GM23338 (cell line): ENCODE measurements at regions not wholly inside any gene's neighbourhood (a gene's known extent, or its start where the extent isn't known, plus 50 kb on each side); places are given as distances from the start of the nearest gene placed in this dataset.

ENCODE experiments used
- CREB1 ChIP-seq: fragments of 250-450 bp; sonication (Bioruptor Pico); IDR thresholded peaks from 2 replicates; pipeline ENCODE4 v1.5.0; 2020; ENCODE audit warnings: low read depth, mild to moderate bottlenecking, moderate library complexity
- EZH2 ChIP-seq: fragments of 200-600 bp; sonication (generic); IDR thresholded peaks from one replicate; pipeline ENCODE4 v1.8.0; 2017; ENCODE audit warnings: antibody characterized with exemption, mild to moderate bottlenecking, low read depth; ENCODE audit not compliant: unreplicated experiment
- EZH2phosphoT487 ChIP-seq: fragments of 200-600 bp; sonication (generic); IDR thresholded peaks from one replicate; pipeline ENCODE4 v1.8.1; 2018; ENCODE audit warnings: antibody characterized with exemption; ENCODE audit not compliant: unreplicated experiment
- JUNB ChIP-seq: IDR thresholded peaks from one replicate; pipeline ENCODE4 v1.6.1; 2016; ENCODE audit warnings: antibody characterized with exemption; ENCODE audit not compliant: unreplicated experiment
- NANOG ChIP-seq: IDR thresholded peaks from 2 replicates; pipeline ENCODE4 v1.6.1; 2016; ENCODE audit warnings: antibody characterized with exemption, borderline replicate concordance
- POLR2AphosphoS5 ChIP-seq: IDR thresholded peaks from 2 replicates; pipeline ENCODE4 v1.6.1; 2016; ENCODE audit warnings: antibody characterized with exemption, low read depth
- STAT1 ChIP-seq: IDR thresholded peaks from one replicate; pipeline ENCODE4 v1.6.1; 2016; ENCODE audit warnings: antibody characterized with exemption; ENCODE audit not compliant: unreplicated experiment
- ZNF114 ChIP-seq: fragments of 250-450 bp; sonication (Bioruptor Pico); IDR thresholded peaks from 2 replicates; pipeline ENCODE4 v1.5.0; 2020; ENCODE audit warnings: mild to moderate bottlenecking, moderate library complexity
- ZNF331 ChIP-seq: fragments of 250-450 bp; sonication (Bioruptor Pico); IDR thresholded peaks from 2 replicates; pipeline ENCODE4 v1.5.0; 2020; ENCODE audit warnings: low read depth, mild to moderate bottlenecking, moderate library complexity
- TF ChIP-seq, protein P1 (sequence below), 2 experiments: fragments of 200-600 bp in 1 of 2; sonication (generic) in 1 of 2; conservative IDR thresholded peaks; 2 replicates each; pipeline versions ENCODE4 v1.5.1 to v1.6.1; 2016 to 2017; ENCODE audit warnings: antibody characterized with exemption in 2 of 2, low read depth in 2 of 2, mild to moderate bottlenecking in 2 of 2, moderate library complexity in 1 of 2
- TF ChIP-seq, protein P2 (sequence below): IDR thresholded peaks from one replicate; pipeline ENCODE4 v1.6.1; 2018; ENCODE audit warnings: antibody characterized with exemption; ENCODE audit not compliant: unreplicated experiment
- TF ChIP-seq, protein P3 (sequence below): IDR thresholded peaks from 2 replicates; pipeline ENCODE4 v1.6.1; 2016; ENCODE audit warnings: antibody characterized with exemption
- TF ChIP-seq, protein P4 (sequence below): fragments of 250-450 bp; sonication (Bioruptor Pico); IDR thresholded peaks from 2 replicates; pipeline ENCODE4 v1.5.0; 2020; ENCODE audit warnings: mild to moderate bottlenecking, moderate library complexity

DNA sequence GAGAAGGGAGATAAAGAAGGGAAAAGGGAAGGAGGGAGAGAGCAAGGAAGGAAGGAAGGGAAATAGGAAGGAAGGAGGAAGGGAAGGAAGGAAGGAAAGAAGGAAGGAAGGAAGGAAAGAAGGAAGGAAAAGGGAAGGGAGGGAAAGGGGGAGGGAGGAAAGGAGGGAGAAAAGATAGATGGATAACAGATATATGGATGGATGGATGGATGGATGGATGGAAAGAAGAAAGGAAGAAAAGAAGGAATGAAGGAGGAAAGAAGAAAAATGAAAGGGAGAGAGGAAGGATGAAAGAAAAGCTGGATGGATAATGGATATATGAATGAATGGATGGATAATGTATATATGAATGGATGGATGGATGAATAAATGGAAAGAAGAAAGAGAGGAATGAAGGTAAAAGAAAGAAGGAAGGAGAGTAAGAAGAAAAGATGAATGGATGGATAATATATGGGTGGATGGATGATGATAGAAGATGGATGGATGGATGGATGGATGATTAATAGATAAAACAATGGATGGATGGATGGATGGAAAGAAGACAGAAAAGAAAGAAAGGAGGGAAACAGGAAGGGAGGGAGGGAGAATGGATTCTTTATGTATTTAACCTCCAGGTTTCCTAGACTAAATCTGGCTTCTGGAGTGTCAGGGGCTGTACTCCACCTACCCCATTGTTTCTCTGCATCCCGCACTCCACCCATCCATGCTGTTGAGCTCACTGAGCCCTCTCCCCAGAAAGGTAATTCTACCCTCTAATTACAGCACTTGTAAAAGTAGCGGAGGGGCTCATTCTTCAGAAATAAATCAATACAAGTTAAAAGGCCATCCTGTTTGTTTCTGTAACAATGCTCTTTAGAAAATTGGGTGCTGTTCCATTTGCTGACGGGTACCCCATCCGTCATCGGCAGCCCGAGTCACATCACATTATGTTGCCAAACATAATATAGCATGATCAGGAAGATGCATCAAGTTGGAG, 506.1 kb downstream of the MIAT start:
- TF ChIP-seq, protein P1, sequence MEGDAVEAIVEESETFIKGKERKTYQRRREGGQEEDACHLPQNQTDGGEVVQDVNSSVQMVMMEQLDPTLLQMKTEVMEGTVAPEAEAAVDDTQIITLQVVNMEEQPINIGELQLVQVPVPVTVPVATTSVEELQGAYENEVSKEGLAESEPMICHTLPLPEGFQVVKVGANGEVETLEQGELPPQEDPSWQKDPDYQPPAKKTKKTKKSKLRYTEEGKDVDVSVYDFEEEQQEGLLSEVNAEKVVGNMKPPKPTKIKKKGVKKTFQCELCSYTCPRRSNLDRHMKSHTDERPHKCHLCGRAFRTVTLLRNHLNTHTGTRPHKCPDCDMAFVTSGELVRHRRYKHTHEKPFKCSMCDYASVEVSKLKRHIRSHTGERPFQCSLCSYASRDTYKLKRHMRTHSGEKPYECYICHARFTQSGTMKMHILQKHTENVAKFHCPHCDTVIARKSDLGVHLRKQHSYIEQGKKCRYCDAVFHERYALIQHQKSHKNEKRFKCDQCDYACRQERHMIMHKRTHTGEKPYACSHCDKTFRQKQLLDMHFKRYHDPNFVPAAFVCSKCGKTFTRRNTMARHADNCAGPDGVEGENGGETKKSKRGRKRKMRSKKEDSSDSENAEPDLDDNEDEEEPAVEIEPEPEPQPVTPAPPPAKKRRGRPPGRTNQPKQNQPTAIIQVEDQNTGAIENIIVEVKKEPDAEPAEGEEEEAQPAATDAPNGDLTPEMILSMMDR (conservative IDR thresholded peaks at IDR 0.05; ENCODE audit: low read depth in 2 of 2), result no peak
- TF ChIP-seq EZH2phosphoT487, result no peak
- TF ChIP-seq POLR2AphosphoS5, result no peak
- TF ChIP-seq EZH2, result no peak
- no peak for TF ChIP-seq CREB1 (CRISPR knock-in tag)
- no peak for TF ChIP-seq JUNB
- no peak for TF ChIP-seq ZNF331 (CRISPR knock-in tag)
- TF ChIP-seq, protein P2, sequence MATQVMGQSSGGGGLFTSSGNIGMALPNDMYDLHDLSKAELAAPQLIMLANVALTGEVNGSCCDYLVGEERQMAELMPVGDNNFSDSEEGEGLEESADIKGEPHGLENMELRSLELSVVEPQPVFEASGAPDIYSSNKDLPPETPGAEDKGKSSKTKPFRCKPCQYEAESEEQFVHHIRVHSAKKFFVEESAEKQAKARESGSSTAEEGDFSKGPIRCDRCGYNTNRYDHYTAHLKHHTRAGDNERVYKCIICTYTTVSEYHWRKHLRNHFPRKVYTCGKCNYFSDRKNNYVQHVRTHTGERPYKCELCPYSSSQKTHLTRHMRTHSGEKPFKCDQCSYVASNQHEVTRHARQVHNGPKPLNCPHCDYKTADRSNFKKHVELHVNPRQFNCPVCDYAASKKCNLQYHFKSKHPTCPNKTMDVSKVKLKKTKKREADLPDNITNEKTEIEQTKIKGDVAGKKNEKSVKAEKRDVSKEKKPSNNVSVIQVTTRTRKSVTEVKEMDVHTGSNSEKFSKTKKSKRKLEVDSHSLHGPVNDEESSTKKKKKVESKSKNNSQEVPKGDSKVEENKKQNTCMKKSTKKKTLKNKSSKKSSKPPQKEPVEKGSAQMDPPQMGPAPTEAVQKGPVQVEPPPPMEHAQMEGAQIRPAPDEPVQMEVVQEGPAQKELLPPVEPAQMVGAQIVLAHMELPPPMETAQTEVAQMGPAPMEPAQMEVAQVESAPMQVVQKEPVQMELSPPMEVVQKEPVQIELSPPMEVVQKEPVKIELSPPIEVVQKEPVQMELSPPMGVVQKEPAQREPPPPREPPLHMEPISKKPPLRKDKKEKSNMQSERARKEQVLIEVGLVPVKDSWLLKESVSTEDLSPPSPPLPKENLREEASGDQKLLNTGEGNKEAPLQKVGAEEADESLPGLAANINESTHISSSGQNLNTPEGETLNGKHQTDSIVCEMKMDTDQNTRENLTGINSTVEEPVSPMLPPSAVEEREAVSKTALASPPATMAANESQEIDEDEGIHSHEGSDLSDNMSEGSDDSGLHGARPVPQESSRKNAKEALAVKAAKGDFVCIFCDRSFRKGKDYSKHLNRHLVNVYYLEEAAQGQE, result no peak
- TF ChIP-seq, protein P3, sequence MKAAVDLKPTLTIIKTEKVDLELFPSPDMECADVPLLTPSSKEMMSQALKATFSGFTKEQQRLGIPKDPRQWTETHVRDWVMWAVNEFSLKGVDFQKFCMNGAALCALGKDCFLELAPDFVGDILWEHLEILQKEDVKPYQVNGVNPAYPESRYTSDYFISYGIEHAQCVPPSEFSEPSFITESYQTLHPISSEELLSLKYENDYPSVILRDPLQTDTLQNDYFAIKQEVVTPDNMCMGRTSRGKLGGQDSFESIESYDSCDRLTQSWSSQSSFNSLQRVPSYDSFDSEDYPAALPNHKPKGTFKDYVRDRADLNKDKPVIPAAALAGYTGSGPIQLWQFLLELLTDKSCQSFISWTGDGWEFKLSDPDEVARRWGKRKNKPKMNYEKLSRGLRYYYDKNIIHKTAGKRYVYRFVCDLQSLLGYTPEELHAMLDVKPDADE, result no peak
- no peak for TF ChIP-seq STAT1
- no peak for TF ChIP-seq ZNF114 (CRISPR knock-in tag)
- TF ChIP-seq NANOG, result no peak
- TF ChIP-seq, protein P4, sequence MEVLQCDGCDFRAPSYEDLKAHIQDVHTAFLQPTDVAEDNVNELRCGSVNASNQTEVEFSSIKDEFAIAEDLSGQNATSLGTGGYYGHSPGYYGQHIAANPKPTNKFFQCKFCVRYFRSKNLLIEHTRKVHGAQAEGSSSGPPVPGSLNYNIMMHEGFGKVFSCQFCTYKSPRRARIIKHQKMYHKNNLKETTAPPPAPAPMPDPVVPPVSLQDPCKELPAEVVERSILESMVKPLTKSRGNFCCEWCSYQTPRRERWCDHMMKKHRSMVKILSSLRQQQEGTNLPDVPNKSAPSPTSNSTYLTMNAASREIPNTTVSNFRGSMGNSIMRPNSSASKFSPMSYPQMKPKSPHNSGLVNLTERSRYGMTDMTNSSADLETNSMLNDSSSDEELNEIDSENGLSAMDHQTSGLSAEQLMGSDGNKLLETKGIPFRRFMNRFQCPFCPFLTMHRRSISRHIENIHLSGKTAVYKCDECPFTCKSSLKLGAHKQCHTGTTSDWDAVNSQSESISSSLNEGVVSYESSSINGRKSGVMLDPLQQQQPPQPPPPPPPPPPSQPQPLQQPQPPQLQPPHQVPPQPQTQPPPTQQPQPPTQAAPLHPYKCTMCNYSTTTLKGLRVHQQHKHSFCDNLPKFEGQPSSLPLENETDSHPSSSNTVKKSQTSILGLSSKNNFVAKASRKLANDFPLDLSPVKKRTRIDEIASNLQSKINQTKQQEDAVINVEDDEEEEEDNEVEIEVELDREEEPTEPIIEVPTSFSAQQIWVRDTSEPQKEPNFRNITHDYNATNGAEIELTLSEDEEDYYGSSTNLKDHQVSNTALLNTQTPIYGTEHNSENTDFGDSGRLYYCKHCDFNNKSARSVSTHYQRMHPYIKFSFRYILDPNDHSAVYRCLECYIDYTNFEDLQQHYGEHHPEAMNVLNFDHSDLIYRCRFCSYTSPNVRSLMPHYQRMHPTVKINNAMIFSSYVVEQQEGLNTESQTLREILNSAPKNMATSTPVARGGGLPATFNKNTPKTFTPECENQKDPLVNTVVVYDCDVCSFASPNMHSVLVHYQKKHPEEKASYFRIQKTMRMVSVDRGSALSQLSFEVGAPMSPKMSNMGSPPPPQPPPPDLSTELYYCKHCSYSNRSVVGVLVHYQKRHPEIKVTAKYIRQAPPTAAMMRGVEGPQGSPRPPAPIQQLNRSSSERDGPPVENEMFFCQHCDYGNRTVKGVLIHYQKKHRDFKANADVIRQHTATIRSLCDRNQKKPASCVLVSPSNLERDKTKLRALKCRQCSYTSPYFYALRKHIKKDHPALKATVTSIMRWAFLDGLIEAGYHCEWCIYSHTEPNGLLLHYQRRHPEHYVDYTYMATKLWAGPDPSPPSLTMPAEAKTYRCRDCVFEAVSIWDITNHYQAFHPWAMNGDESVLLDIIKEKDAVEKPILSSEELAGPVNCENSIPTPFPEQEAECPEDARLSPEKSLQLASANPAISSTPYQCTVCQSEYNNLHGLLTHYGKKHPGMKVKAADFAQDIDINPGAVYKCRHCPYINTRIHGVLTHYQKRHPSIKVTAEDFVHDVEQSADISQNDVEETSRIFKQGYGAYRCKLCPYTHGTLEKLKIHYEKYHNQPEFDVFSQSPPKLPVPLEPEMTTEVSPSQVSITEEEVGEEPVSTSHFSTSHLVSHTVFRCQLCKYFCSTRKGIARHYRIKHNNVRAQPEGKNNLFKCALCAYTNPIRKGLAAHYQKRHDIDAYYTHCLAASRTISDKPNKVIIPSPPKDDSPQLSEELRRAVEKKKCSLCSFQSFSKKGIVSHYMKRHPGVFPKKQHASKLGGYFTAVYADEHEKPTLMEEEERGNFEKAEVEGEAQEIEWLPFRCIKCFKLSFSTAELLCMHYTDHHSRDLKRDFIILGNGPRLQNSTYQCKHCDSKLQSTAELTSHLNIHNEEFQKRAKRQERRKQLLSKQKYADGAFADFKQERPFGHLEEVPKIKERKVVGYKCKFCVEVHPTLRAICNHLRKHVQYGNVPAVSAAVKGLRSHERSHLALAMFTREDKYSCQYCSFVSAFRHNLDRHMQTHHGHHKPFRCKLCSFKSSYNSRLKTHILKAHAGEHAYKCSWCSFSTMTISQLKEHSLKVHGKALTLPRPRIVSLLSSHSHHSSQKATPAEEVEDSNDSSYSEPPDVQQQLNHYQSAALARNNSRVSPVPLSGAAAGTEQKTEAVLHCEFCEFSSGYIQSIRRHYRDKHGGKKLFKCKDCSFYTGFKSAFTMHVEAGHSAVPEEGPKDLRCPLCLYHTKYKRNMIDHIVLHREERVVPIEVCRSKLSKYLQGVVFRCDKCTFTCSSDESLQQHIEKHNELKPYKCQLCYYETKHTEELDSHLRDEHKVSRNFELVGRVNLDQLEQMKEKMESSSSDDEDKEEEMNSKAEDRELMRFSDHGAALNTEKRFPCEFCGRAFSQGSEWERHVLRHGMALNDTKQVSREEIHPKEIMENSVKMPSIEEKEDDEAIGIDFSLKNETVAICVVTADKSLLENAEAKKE (CRISPR knock-in tag), result no peak
